Endothelial cell (in vitro differentiated cells): ENCODE measurements at regions not wholly inside any gene's neighbourhood (a gene's known extent, or its start where the extent isn't known, plus 50 kb on each side); places are given as distances from the start of the nearest gene placed in this dataset.

Experiments used
- DNase-seq: peaks from one replicate; pipeline ENCODE4 v3.0.0; 2021; ENCODE audit warnings: low spot score
- H3K27ac Mint-ChIP-seq: one replicate; pipeline ENCODE4 v1.8.0; 2021; ENCODE audit warnings: mixed read lengths, inconsistent platforms; ENCODE audit not compliant: unreplicated experiment
- H3K27me3 Mint-ChIP-seq: one replicate; pipeline ENCODE4 v1.8.0; 2021; ENCODE audit warnings: mild to moderate bottlenecking, moderate library complexity, mixed read lengths, inconsistent platforms; ENCODE audit not compliant: unreplicated experiment
- H3K36me3 Mint-ChIP-seq: one replicate; pipeline ENCODE4 v1.8.0; 2021; ENCODE audit warnings: mild to moderate bottlenecking, low read depth, mixed read lengths, inconsistent platforms; ENCODE audit not compliant: unreplicated experiment
- H3K4me1 Mint-ChIP-seq: one replicate; pipeline ENCODE4 v1.8.0; 2021; ENCODE audit warnings: mild to moderate bottlenecking, mixed read lengths, inconsistent platforms; ENCODE audit not compliant: unreplicated experiment
- H3K4me3 Mint-ChIP-seq: one replicate; pipeline ENCODE4 v1.8.0; 2021; ENCODE audit warnings: mild to moderate bottlenecking, mixed read lengths, inconsistent platforms; ENCODE audit not compliant: unreplicated experiment
- H3K9me3 Mint-ChIP-seq: one replicate; pipeline ENCODE4 v1.8.0; 2021; ENCODE audit warnings: mixed read lengths, inconsistent platforms; ENCODE audit not compliant: unreplicated experiment
- TF ChIP-seq, protein P1 (sequence below): fragments of 200-600 bp; sonication (generic); IDR thresholded peaks from one replicate; pipeline ENCODE4 v1.5.0; 2021; ENCODE audit warnings: antibody characterized with exemption; ENCODE audit not compliant: unreplicated experiment

DNA sequence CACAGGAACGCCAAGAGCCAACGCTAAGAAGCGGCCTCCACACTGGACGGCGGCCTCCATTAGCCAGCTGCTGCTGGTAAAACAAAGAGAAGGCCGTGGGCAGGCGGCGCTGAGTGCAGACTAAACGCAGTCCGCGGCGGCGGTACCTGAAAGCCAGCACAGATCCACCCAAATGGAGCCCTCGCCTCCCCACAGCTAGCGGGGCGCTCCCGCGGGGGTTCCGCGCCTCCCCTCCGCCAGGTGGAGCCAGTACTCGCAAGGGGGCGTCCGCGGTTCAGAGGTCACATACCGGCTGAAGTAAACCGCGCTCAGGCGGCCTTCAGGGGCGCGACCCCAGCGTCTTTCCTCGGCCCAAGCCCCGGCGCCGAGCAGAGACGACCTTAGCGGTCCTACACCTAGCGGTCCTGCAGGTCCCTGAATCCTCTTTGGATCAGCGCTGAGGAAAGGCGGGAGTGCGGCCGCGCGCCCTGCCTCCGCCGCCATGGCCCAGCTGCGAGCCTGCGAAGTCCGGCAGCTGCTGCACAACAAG, 293.1 kb upstream of the ERBB4 start:
- no peak overlapping the region for H3K27ac Mint-ChIP-seq
- no peak for DNase-seq
- H3K4me1 Mint-ChIP-seq: no peaks in the 10 kb centered on the region
- H3K27me3 Mint-ChIP-seq: peaks cover 1% of the 10 kb centered on the region
- TF ChIP-seq, protein P1, sequence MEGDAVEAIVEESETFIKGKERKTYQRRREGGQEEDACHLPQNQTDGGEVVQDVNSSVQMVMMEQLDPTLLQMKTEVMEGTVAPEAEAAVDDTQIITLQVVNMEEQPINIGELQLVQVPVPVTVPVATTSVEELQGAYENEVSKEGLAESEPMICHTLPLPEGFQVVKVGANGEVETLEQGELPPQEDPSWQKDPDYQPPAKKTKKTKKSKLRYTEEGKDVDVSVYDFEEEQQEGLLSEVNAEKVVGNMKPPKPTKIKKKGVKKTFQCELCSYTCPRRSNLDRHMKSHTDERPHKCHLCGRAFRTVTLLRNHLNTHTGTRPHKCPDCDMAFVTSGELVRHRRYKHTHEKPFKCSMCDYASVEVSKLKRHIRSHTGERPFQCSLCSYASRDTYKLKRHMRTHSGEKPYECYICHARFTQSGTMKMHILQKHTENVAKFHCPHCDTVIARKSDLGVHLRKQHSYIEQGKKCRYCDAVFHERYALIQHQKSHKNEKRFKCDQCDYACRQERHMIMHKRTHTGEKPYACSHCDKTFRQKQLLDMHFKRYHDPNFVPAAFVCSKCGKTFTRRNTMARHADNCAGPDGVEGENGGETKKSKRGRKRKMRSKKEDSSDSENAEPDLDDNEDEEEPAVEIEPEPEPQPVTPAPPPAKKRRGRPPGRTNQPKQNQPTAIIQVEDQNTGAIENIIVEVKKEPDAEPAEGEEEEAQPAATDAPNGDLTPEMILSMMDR: no peak
- no peaks in the 10 kb centered on the region for H3K9me3 Mint-ChIP-seq
- no peak overlapping the region for H3K4me3 Mint-ChIP-seq
- peaks cover 10% of the 10 kb centered on the region for H3K36me3 Mint-ChIP-seq

GRCh38 chr2:212816267-212816666, 277.7 kb upstream of the ERBB4 start:
- Mint-ChIP-seq H3K27ac (no peak overlapping the region), H3K4me1 (no peaks in the 10 kb centered on the region), H3K36me3 (no peaks in the 10 kb centered on the region), H3K4me3 (no peak overlapping the region), H3K9me3 (no peaks in the 10 kb centered on the region), H3K27me3 (no peaks in the 10 kb centered on the region)
- TF ChIP-seq, protein P1: no peak
- no peak for DNase-seq

DNA sequence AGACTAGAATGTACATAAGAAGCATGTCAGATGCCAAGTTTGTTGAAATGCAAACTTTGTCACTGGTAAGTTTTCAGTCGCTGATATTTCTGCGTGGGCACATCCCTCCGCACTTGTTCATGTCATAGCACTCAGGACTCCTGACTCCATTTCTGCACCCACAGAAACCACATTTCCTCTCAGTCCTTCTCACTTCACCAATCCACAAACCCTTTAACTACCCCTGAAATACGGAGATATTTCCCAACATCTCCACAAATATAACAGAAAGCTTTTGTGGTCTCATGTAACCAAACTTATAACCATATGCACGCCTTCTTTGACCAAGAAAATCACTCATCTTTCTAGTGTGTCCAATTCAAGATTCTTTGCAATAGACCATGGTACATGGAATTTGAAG, 276.9 kb upstream of the ERBB4 start:
- H3K36me3 Mint-ChIP-seq: no peaks in the 10 kb centered on the region
- TF ChIP-seq, protein P1: no peak
- H3K9me3 Mint-ChIP-seq: no peaks in the 10 kb centered on the region
- no peak for DNase-seq
- H3K4me1 Mint-ChIP-seq: no peaks in the 10 kb centered on the region
- H3K27ac Mint-ChIP-seq: no peak overlapping the region
- H3K4me3 Mint-ChIP-seq: no peak overlapping the region
- no peaks in the 10 kb centered on the region for H3K27me3 Mint-ChIP-seq

- Mint-ChIP-seq H3K4me3 (no peak overlapping the region), H3K27ac (no peak overlapping the region), H3K9me3 (no peaks in the 10 kb centered on the region), H3K4me1 (no peaks in the 10 kb centered on the region), H3K27me3 (no peaks in the 10 kb centered on the region), H3K36me3 (no peaks in the 10 kb centered on the region)
- TF ChIP-seq, protein P1: no peak
- DNase-seq: no peak
Measured at GRCh38 chr2:212814941-212815340, 276.3 kb upstream of the ERBB4 start.

- Mint-ChIP-seq H3K4me1 (no peaks in the 10 kb centered on the region), H3K9me3 (no peaks in the 10 kb centered on the region), H3K27me3 (no peaks in the 10 kb centered on the region), H3K4me3 (no peak overlapping the region), H3K36me3 (no peaks in the 10 kb centered on the region), H3K27ac (no peak overlapping the region)
- no peak for DNase-seq
- TF ChIP-seq, protein P1: no peak
Measured at GRCh38 chr2:212811921-212812320, 273.3 kb upstream of the ERBB4 start.
